Right renal pelvis (tissue), 4 donors: ENCODE measurements at regions not wholly inside any gene's neighbourhood (a gene's known extent, or its start where the extent isn't known, plus 50 kb on each side); places are given as distances from the start of the nearest gene placed in this dataset.
A peak's percentile ranks its signal among the peaks of the same experiment; 100 is the strongest.
"Not testable (repeated sequence)": the region's sequence is repeated elsewhere in the genome, so short reads cannot be mapped to it uniquely, and the experiment has no call there.

Source experiments
- DNase-seq, 4 donors: peaks; one replicate each; pipeline ENCODE4 v3.0.0-alpha.2; 2013; ENCODE audit warnings: low read depth in 4 of 4, low spot score in 3 of 4, missing footprints in 1 of 4

GRCh38 chr15:62362144-62362543, 197.1 kb upstream of the C2CD4B start:
- DNase-seq = no peak

- DNase-seq = no peak
Observed at GRCh38 chr15:62362608-62363007, 197.5 kb upstream of the C2CD4B start.

- no peak for DNase-seq
Observed at GRCh38 chr15:62363913-62364312, 198.8 kb upstream of the C2CD4B start.

- DNase-seq = no peak
Observed at GRCh38 chr15:62365795-62366442, 200.8 kb upstream of the C2CD4B start.

GRCh38 chr15:62369454-62369853, 204.4 kb upstream of the C2CD4B start:
- no peak for DNase-seq

- DNase-seq = not testable (repeated sequence)
Observed at GRCh38 chr15:62371683-62372082, 206.6 kb upstream of the C2CD4B start.

- DNase-seq = peak in 2 of 4 donors; percentile 36 to 50
Observed at GRCh38 chr15:62377736-62378480, 212.8 kb upstream of the C2CD4B start.

- DNase-seq = no peak
Observed at GRCh38 chr15:62378772-62379498, 213.8 kb upstream of the C2CD4B start.

GRCh38 chr15:62380011-62380410, 214.9 kb upstream of the C2CD4B start:
- DNase-seq = no peak

GRCh38 chr15:62382046-62382445, 217.0 kb upstream of the C2CD4B start:
- no peak for DNase-seq

GRCh38 chr15:62389885-62390790, 225.1 kb upstream of the C2CD4B start, which contains the start of gene TLN2:
Gene TLN2 (plus strand): TSS chr15:62390550.
- DNase-seq = peak; percentile 68 to 74 (median 71)

- DNase-seq = peak in 2 of 4 donors; percentile 28 to 44
Observed at GRCh38 chr15:62390791-62391640, 225.9 kb upstream of the C2CD4B start.

- peak in 3 of 4 donors; percentile 25 to 47 (median 35) for DNase-seq
Observed at GRCh38 chr15:62391641-62392262, 226.7 kb upstream of the C2CD4B start.

GRCh38 chr15:62392376-62392775, 227.3 kb upstream of the C2CD4B start:
- no peak for DNase-seq

- DNase-seq = no peak
Observed at GRCh38 chr15:62393196-62393595, 228.1 kb upstream of the C2CD4B start.

- no peak for DNase-seq
Observed at GRCh38 chr15:62394079-62394478, 229.0 kb upstream of the C2CD4B start.

- DNase-seq = no peak
Observed at GRCh38 chr15:62400778-62401177, 235.7 kb upstream of the C2CD4B start.

GRCh38 chr15:62402687-62403086, 237.6 kb upstream of the C2CD4B start:
- no peak for DNase-seq
